ENCODE measurements at regions not wholly inside any gene's neighbourhood (a gene's known extent, or its start where the extent isn't known, plus 50 kb on each side); places are given as distances from the start of the nearest gene placed in this dataset.

- TF ChIP-seq CTCF (IDR thresholded peaks at IDR 0.05), result no peak
- TF ChIP-seq SIN3A (IDR thresholded peaks at IDR 0.05; ENCODE audit: borderline replicate concordance, insufficient read depth, low read depth, low read length), result no peak
- no peak for TF ChIP-seq POLR2AphosphoS5 (IDR thresholded peaks at IDR 0.05; ENCODE audit: low read depth, low read length)
- TF ChIP-seq REST (IDR thresholded peaks at IDR 0.05; ENCODE audit: insufficient read depth in 1 of 2, low read depth in 2 of 2, low read length in 1 of 2), result no peak
Measured at GRCh38 chr2:167783261-167784083, 463.9 kb downstream of the STK39 start.
